Left ventricle myocardium superior (tissue), 1 donor: ENCODE measurements at regions not wholly inside any gene's neighbourhood (a gene's known extent, or its start where the extent isn't known, plus 50 kb on each side); places are given as distances from the start of the nearest gene placed in this dataset.
A peak's percentile ranks its signal among the peaks of the same experiment; 100 is the strongest.

Experiments
- ATAC-seq: fragments of 200-7000 bp; cut with Tn5 transposase; one replicate; pipeline ENCODE4 v1.9.1; 2020; ENCODE audit warnings: mild to moderate bottlenecking, moderate library complexity
- DNase-seq: peaks from one replicate; pipeline ENCODE4 v3.0.0-alpha.2; 2020
- intact Hi-C: fragments of 100-400 bp; cut with micrococcal nuclease; formaldehyde crosslinking; loops from one replicate; pipeline ENCODE4 v1.11.0; 2022
- donor health status: DM: no; HTN: yes; CAD: no; lungs with severe emphysema.

DNA sequence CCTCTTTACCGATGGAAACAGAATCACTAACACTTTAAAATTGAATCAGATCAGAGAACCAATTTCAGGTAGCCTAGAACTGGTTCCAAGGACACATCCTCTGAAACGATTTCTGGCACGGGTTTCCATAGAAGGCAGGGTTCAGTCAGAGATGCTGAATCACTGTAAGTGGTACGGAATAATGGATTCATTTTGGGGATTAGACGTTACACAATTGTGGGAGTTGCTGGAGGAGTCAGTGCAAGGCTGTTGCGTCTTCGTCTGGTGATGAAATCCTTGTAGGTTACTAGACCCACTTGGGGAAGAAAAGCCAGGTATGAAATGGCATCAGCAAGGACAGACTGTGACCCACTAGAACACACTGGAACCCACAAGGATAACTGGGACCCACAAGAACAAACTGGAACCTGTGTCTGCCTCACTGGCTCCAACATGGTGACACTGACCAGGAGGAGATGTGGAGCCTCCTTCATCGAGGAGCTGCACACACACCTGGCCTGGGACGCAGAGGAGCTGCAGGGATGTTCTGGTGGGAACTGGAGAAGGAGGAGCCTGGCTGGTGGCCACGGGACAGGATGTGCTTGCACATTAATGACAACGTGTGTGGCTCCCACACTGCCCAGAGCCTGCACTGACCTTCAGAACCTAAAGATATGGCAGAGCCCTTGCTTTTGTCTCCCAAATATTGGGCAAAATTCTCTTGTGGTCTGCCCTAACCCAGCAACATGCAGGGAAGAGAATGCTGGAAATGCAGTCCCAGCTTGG, 105.1 kb downstream of the TRAPPC11 start:
- DNase-seq (peak; percentile 53), ATAC-seq (peak; percentile 65)
- intact Hi-C loops: no loop called here

DNA sequence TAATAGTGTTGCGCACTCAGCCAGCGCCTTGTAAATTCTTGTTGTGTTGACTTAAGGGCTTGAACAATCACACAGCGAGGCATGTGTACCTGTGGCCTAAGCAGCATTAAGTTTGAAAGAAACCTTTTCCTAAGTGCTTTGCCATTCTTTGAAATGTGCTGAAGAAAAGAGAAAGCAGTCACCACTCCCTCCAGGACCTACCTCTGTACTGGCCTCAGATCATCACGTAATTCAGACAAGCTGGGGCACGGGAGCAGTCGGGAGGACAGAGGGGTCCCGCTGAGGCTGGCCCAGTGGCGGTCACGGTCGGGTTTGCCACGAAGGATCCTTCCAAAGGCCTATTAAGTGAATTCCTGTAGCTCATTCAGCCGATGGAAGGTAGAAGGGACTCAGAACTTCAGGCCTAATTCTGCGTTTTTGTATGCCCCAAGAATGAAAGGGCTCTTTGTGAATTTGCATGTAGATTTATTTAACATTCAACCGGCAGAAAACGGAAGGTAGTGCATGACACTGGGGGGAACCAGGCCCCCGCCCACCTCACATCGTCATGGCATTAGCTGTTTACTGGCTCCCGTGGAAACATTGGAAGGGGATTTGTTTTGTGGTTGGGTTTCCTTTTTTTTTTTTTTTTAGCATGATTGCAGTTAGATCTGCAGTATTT, 106.3 kb downstream of the TRAPPC11 start:
- DNase-seq (peak; percentile 59), ATAC-seq (peak; percentile 80)
- intact Hi-C loops: no loop called here

DNA sequence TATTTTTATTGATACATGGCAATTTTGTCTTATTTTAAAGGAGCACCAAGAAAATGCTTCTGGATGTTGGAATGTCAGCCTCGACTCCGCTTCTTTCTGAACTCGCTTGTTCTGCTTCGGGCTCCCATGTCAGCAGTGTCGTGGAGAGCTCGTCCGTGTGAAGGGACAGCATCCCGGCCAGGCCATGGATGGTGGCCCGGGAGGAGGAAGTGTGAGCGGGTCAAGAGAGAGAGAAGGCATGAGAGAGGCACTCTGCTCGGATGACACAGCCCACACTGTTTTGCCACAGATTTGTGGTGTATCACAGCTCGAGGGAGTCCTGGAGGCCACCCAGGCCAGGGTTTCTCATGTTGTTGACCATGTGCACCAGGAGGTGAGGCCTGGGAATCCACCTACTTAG, 107.0 kb downstream of the TRAPPC11 start:
- intact Hi-C loops: no loop called here
- ATAC-seq (peak; percentile 26), DNase-seq (no peak)

DNA sequence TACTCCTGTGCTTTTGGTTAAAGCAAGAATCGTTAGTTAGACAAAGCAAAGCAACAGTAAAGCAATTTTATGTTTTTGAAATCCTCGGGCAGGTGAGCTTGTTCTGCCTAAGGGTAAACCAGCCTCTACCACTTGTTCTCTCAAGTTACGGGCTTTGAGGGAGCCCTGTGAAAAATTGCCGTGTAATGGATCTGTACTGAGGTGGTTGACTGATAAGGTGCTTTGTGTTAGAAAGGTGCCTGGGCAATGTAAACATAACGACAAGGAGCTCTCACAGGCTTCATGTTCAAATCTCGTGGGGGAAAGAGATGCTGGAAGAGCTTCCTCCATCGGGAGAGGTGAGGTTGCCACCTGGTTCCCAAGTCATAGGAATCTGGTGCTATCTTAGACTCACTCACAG, 111.8 kb downstream of the TRAPPC11 start:
- intact Hi-C loops: no loop called here
- no peak for ATAC-seq
- DNase-seq: no peak

DNA sequence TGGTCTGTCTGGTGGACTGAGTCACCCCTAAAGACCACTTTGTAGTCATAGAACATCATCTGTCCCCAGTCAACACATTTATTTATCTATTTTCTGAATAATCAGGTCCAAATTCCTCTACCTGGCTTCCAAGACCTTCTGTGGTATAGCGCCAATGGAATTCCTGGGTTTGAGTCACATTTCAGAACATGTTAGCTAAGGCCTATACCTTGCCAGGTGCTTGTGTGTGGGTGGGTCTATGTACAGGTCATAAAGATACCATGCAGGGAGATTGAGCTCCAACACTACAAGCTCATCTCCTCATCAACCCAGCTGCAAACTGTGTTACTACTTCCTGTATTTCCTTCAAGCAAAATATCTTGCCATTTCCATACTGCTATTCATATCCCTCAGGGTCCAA, 113.3 kb downstream of the TRAPPC11 start:
- ATAC-seq: no peak
- intact Hi-C loops: no loop called here
- no peak for DNase-seq

DNA sequence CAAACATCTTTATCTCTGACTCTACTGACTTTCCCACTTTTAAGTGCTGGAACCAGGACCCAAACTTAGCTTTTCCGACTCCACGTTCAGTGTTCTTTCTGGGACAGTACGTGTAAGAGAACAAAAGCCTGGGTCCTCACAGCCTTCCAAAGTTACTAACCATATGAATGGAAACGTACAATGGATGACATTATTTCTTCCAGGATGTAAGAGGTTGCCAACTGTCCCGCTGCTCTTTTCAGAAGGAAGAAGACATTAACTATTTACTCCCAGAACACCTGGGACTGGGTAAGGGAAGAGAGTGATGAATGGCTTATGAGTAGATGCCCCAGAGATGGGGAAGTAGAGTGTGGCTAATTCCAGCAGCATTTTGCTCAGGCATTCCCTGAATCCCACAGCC, 114.7 kb downstream of the TRAPPC11 start:
- ATAC-seq (no peak), DNase-seq (no peak)
- intact Hi-C loops: no loop called here

DNA sequence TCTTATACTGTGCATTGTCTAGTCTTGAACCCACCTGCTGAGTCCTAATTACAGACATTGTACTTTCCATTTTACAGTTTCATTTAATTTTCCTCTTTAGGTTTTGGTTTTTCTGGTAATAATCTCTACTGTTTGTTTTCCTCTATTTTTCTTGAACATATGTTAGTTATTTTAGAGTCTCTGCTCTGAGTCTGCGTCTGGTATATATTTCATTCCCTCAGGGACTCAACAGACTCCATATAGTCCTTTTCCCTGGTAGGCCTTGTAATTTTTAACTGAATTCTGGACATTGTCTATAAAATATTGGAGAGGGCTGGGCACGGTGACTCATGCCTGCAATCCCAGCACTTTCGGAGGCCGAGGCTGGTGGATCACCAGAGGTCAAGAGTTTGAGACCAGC, 121.8 kb upstream of the STOX2 start:
- ATAC-seq: no peak
- intact Hi-C loops: no loop called here

DNA sequence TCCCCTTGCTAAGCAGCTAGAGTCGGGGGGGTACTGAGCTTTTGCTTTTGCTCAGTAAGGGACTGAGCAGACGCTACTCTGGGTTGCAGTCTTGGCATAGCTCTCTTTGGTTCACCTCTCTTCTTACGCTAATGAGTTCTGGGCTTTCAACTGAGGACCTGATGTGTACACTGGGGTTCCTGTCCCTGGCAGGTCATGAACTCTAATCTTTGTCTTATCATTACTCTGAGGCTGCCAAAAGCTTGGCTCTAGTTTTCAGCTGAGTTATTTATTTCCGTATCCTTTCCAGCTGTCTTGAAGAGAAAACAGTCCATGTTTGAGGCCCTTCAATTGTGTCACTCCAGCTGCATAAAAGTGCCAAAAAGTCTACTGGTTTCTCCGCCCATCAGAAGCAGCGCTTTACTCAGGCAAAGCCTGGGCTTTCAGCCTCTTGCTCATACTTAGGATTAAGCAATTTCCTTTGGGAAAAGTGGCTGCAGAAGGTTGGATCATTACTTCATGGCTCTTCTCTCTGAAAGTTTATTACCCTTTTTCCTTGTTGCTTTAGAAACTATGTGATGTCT, 121.0 kb upstream of the STOX2 start:
- DNase-seq: no peak
- peak; percentile 97 for ATAC-seq
- intact Hi-C loops: no loop called here

More for the DNA sequence above, 121.8 kb upstream of the STOX2 start:
- no peak for DNase-seq

DNA sequence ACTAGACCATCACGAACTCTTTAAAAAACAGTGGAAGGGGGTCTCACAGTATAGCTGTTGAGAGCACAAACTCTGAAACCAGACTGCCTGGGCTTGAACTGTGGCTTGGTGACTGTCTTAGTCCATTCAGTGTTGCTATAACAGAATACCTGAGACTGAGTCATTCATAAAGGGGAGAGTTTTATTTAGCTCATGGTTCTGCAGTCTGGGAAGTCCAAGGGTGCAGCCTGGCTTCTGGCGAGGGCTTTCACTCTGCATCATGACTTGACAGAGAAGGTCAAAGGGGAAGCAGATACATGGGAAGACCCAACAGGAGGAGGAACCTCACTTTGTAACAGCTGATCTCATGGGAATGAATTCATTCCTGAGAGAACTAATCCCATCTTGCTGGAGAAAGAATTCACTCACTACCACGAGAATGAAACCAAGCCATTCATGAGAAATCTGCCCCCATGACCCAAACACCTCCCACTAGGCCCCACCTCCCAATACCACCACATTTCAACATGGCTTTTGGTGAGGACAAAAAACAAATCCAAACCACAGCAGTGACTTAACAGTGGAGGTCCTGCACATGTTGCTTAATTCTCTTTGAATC, 116.7 kb upstream of the STOX2 start:
- DNase-seq (no peak), ATAC-seq (no peak)
- intact Hi-C loops: no loop called here

DNA sequence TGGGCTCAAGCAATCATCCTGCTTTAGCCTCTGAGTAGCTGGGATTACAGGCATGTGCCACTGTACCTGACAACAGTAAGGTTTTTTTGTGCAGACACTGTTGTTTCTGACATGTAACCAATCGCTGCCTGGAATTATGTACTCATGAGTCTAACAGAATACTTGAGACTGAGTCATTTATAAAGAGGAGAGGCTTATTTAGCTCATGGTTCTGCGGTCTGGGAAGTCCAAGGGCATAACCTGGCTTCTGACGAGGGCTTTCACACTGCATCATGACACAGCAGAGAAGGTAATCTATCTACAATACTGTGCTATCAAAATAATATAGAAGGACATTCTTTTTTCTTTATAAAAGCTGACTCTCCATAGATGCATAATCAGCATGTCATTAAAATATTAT, 115.5 kb upstream of the STOX2 start:
- ATAC-seq (no peak), DNase-seq (no peak)
- intact Hi-C loops: no loop called here

DNA sequence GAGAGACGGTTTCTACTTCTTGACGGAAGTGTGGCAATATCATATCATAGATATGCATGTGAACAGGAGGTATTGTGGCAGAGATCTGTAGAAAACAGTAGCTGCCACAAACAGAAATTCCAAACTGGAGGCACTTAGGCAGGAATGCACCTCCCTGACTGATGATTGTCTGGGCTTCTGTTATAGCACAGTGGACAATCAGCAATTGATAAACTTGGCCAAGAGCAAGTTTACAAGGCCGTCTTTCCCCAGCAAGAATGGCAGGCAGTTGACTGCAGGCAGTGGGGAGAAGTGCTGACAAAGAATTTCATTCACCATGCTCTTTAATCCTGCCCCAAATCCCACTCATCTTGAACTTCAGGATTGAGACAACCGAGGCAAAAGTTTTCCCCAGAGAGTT, 114.4 kb upstream of the STOX2 start:
- DNase-seq: no peak
- ATAC-seq: no peak
- intact Hi-C loops: no loop called here

DNA sequence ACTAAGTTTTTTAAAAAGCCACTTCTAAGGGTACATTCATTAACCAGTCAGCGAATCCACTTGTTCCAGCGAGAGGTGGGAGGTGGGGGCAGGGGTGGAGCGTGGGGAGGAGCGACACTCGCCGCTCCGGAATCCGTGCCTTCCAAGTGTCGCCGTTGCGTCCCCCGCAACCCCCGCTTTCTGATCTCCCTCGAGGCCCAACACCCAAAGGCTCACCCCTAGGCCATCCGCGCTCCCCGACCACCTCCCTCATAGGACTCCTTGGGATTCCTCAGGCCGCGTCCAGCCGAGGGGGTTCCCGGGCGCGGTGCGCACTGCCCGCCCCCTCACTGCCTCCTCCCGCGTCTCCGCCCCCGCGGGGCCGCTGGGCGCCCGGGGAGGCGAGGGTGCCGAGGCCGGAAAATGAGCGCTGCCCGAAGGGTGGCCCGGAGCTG, 108.1 kb upstream of the STOX2 start:
- intact Hi-C loops: no loop called here
- ATAC-seq (peak; percentile 79), DNase-seq (peak; percentile 64)

DNA sequence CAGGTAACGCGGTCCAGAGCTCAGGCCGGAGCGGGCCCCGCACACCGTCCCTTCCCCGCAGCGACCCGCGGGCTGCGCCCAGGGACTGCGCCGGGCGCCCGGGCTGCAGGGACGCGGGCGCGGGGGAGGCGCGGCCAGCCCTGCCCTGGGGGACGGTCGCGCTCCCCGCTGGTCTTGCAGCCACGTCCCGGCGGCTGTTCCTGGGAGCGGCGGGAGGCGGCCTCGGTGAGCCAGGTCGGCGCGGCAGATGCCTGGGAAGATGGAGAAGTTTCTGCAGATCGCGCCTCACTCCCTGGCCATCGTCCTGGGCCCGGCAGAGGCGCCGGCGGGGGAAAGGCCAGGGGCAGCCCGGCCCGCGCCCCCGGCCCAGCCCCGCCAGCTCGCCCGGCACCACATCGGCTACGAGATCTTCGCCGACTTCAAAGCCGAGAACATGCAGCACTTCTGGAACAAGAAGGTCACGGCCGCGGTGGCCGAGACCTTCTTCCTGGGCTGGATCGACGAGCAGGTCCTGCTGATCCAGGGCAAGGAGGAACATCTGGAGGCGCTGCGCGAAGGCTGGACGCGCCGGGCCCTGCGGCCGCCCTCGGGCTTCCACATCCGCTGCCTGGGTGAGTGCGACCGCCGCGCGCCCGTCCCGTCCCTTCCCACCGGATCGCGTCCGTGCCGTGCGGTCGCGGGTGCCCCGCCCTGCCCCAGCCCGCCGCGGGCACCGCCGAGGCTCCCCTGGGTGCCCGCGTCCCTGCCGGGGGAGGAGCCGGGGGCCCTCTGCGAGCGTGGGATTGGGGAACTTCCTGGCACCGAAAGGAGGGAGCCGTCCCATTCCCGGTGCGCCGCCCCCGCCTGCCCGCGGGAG, 107.4 kb upstream of the STOX2 start:
- intact Hi-C loops: no loop called here
- DNase-seq (peak; percentile 60), ATAC-seq (peak; percentile 79)

DNA sequence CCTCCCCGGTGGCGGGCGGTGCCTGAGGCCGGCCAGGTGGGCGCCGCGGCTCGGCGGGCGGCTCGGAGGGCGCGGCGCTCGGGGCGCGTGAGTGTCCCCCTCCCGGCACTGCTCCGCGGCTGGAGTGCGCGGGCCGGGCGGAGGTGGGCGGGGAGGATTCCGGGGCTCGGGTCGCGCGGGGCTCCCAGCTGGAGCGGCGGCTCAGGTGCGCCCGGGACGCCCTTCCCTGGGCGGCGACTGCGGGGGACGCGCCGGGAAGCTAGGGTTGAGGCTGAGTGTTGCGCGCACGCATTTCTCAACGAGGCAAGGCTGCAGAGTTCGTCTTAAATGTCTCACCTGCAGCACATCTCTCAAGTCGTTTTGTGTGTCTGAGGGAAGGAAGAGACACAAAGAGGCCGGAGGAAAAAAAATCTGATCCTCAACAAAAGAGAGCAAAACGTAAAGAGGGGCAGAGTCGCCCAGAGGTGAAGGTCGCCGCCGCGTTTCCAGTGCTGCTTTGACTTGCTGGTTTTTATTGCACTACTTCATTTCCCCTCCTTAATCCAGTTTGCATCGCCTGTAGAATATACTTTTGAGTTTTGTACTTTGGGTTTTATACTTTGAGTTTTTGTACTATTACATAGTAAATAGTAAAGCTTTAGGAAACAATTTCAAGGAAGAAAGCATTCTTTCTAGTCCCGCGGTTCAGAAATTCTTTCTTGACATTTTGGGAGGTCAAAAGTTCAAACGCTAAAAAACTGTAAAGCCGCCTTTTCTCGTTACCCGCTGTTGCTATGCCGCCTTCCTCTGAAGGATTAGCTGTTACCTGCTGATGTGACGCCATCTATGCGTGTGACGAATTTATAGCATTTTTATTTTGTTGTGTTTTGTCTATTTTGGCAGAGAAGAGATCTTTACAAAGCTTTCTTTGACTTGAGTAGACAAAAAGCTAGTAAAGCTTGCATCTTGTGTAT, 106.5 kb upstream of the STOX2 start:
- no peak for ATAC-seq
- DNase-seq: no peak
- intact Hi-C loops: no loop called here

DNA sequence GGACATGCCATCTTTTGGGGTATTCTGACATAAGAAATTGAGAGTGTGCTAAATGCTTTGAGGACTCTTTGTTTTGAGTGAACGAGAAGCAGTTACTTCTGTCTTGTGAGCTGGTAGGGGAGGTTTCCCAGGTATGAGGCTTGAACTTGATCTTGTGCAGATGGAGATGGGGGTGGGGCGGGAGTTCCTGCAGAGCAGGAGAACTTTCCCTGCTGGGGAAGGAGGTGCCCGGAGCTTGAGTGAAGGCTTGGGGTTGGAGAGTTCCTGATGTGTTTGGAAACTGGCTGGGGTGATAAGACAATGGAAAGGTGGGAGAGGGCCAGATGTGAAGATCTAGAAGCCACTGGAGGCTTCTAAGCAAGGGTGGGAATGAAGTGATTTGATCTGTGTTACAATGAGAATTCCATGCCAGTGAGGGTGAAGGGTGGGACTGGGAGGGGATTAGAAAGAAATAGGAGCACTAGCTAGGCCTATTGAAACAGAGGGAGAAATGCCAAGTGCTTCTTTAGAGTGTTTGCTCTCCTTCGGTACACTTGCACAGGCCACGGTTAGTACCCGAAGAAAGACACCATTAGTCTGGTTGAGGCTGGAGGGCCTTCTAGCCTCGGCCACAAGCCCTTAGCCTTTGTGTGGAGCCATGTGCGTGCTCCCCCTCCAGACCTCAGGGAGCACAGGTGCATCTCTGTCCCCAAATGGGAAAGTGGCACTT, 103.5 kb upstream of the STOX2 start:
- intact Hi-C loops: no loop called here
- ATAC-seq: no peak
- no peak for DNase-seq

DNA sequence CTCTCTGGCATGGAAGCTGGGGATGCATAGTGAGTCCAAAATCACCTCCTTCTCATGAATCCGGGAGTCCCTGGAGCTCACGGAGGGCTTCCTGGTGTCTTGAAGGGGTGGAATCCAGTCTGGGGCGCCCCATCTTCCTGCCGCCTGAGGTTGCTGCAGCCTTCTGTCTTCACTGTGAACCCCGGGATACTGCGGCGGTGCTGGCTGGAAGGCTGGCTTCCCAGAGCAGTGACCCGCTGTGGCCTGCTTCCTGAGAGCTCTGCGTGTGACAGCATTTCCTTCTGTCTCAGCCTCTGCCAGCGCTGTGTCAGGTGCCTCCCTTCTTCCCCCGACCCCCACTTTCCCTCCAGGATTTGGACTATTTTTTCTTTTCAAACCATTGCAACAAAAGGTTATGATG, 98.8 kb upstream of the STOX2 start:
- DNase-seq: no peak
- intact Hi-C loops: no loop called here
- ATAC-seq: peak; percentile 47

DNA sequence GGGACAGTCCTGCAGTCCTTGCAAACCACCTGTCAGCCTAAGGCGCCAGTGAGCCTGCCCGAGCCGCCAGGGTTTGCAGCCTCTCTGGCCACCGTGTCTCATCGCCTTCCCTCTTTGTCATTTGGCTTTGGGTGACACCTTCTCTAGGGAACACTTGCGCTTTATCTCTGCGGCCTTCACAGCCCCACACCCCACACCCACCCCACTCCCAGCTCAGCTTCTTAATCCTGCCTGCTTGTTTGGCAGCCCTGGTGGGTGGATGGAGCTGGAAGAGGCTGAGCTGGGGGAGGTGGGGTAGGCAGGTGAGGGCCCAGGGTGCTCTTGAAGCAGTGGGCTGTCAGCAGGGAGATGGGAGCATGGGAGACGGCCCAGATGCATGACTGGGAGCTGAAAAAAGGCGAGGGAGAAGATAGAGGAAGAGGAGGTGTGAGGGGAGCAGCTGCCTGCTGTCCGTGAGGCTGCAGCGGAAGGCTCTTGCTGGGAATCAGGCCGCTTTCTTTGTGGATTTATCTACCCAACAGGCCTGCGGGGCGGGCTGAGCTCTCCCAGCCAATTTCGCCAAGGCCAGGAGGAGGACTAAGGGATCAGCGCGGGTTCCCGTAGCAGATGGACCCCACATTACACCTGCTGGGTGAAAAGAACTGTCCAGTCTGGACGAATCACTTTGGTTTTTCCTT, 97.5 kb upstream of the STOX2 start:
- ATAC-seq: peak; percentile 51

More for the DNA sequence above, 97.5 kb upstream of the STOX2 start:
- intact Hi-C loops: no loop called here
- DNase-seq: no peak
